ENCODE measurements at regions not wholly inside any gene's neighbourhood (a gene's known extent, or its start where the extent isn't known, plus 50 kb on each side); places are given as distances from the start of the nearest gene placed in this dataset.

- no peak for DNase-seq (ENCODE audit: extremely low read depth, low read depth, low spot score)
Observed at GRCh38 chr17:5943982-5944381, 126.2 kb upstream of the WSCD1 start.

DNA sequence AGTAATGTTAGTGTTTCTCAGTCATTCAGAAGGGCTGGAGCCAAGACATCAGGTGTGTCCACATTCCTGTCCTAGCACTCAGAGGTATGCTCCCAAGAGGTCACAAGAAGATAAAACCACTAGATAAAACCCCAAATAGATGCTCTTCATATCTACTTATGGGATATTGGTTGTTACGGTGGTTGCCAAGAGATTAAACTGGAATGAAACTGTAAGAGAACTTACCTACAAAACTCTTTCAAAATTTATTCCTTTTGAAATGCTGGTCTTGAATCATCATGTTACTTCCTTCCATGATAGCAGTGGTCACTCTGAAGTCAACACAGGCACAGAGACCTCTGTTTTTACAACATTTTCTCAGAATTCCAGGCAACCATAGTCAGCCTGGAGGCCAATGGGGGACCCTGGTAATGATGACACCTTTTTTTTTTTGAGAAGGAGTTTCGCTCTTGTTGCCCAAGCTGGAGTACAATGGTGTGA is 122.4 kb upstream of the WSCD1 start:
- DNase-seq (ENCODE audit: extremely low read depth, low read depth, low spot score) = no peak

GRCh38 chr17:5948811-5949210 is 121.4 kb upstream of the WSCD1 start:
- DNase-seq (ENCODE audit: extremely low read depth, low read depth, low spot score) = no peak

GRCh38 chr17:5950878-5951277 is 119.3 kb upstream of the WSCD1 start:
- no peak for DNase-seq (ENCODE audit: extremely low read depth, low read depth, low spot score)

DNA sequence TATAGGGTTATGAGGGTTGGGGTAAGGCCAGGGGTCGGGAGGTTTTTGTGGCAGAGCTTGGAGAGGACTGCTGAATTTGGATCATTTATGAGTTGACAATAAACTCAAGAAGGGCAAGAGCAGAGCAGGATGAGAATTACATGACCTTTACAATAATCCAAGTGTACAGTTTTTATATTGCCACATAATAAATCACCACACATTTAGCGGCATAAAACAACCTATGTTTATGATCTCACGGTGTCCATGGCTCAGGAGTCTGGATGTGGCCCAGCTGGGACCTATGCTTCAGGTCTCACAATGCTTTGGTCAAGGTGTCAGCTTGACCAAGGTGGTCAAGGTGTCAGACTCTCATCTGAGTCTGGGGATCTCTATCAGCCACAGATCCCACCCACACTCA is 118.3 kb upstream of the WSCD1 start:
- DNase-seq (ENCODE audit: extremely low read depth, low read depth, low spot score) = no peak

DNA sequence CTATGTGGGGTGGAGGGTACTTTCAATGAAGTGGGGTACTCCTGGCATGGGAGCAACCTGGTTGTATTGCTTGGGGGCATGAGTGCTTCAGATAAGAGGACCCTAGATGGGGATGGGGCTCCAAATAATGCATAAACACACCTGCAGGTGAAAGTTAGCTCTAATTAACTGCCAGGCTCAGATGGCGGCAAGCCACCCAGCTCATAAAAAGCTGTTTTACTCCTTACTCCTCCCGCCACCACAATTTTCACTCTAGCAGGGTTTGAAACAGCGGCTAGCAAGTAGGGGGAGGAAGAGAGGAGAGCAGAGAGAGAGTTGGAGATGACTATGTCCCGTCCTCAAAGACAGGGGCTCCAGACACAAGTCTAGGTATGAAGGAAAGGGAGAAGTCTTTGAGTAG is 117.7 kb upstream of the WSCD1 start:
- no peak for DNase-seq (ENCODE audit: extremely low read depth, low read depth, low spot score)

DNA sequence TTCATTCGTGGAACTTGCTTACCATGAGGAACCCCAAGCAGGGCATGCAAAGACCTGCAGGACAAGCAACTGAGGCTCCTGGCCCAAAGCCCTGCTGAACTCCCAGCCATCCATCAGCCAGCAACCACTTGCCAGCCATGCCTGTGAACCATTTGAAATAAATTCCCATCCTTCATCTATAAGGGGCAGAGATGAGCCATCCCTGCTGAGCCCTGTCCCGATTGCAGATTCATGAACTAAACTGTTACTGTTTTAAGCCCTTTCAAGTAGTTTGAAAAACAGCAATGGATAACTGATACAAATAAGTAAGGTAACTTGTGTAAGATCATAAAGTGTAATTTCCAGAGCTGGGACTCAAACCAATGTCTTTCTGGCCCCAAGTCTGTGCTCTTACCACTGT is 114.4 kb upstream of the WSCD1 start:
- no peak for DNase-seq (ENCODE audit: extremely low read depth, low read depth, low spot score)

- no peak for DNase-seq (ENCODE audit: extremely low read depth, low read depth, low spot score)
Observed at GRCh38 chr17:5958850-5959249, 111.3 kb upstream of the WSCD1 start.

- no peak for DNase-seq (ENCODE audit: extremely low read depth, low read depth, low spot score)
Observed at GRCh38 chr17:5962371-5962770, 107.8 kb upstream of the WSCD1 start.

GRCh38 chr17:5971969-5972368 is 98.2 kb upstream of the WSCD1 start:
- DNase-seq (ENCODE audit: extremely low read depth, low read depth, low spot score) = no peak

DNA sequence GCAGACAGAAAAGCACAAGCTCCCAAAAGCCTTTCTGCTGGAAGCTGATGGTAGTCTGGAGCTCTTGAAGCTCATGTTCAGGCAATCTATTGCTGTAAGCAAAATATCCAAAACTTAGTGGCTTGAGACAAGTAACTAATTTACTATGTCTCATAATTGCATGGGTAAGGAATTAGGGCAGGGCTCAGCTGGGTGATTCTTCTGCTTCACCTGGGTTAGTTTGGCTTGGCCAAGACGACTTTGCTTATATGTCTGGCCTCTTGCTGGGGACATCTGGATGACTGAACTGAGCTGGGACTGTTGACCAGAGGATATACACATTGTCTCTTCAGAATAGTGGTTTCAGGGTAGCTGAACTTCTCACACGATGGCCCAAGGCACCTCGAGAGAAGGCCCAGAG is 96.8 kb upstream of the WSCD1 start:
- DNase-seq (ENCODE audit: extremely low read depth, low read depth, low spot score) = no peak

DNA sequence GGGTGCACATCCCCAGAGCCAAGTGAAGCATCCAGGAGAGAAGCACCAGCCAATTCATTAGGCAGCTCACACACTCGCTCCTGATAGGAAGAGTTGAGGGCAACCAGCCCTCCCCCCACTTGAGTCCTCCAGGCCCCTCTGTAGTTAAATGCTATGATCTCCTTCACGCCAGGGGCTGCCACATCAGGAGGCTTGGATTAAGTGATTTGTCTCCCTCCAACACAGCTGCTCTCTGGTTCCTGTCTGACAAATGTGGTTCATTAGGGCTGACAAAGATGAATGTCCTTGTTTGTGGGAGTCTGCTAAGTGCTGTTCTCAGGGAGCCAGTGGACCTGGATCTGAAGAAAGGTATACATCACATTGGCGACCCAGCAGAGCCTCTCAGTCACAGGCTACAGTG is 94.5 kb upstream of the WSCD1 start:
- DNase-seq (ENCODE audit: extremely low read depth, low read depth, low spot score) = no peak

GRCh38 chr17:5976251-5976650 is 93.9 kb upstream of the WSCD1 start:
- no peak for DNase-seq (ENCODE audit: extremely low read depth, low read depth, low spot score)

DNA sequence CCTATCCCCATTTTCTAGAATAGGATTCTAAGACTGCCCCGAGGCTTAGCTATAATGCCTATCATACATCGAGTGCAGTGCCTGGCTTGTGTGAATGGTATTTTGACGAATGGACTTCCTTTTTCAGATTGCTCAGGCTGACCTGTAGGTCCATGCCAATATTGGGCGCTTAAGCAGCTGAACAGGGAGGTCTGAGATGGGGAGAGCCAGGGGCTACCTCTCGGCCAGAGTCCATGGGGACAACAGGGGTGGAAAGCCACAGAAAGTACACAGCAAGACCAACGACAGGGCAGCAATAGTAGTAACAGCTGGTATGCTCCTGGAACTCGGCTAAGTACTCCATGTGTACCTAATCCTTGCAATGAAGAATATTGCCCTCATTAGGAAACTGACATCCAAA is 91.7 kb upstream of the WSCD1 start:
- DNase-seq (ENCODE audit: extremely low read depth, low read depth, low spot score) = no peak

- DNase-seq (ENCODE audit: extremely low read depth, low read depth, low spot score) = no peak
Observed at GRCh38 chr17:5980941-5981340, 89.2 kb upstream of the WSCD1 start.

DNA sequence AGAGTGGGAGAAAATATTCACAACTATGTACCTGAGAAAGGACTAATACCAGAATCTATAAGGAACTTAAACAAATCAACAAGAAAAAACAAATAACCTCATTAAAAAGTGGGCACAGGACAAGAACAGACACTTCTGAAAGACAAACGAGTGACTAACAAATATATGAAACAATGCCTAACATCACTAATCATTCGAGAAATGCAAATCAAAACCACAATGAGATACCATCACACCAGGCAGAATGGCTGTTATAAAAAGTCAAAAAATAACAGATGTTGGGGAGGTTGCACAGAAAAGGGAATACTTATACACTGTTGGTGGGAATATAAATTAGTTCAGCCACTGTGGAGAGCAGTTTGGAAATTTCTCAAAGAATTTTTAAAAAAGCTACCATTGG is 83.5 kb upstream of the WSCD1 start:
- DNase-seq (ENCODE audit: extremely low read depth, low read depth, low spot score) = no peak

GRCh38 chr17:6000426-6000825 is 69.8 kb upstream of the WSCD1 start:
- DNase-seq (ENCODE audit: extremely low read depth, low read depth, low spot score) = no peak

- DNase-seq (ENCODE audit: extremely low read depth, low read depth, low spot score) = peak; percentile 41
Observed at GRCh38 chr17:6003221-6003620, 67.0 kb upstream of the WSCD1 start.

- no peak for DNase-seq (ENCODE audit: extremely low read depth, low read depth, low spot score)
Observed at GRCh38 chr17:6005939-6006338, 64.2 kb upstream of the WSCD1 start.

- no peak for DNase-seq (ENCODE audit: extremely low read depth, low read depth, low spot score)
Observed at GRCh38 chr17:6011206-6011605, 59.0 kb upstream of the WSCD1 start.

DNA sequence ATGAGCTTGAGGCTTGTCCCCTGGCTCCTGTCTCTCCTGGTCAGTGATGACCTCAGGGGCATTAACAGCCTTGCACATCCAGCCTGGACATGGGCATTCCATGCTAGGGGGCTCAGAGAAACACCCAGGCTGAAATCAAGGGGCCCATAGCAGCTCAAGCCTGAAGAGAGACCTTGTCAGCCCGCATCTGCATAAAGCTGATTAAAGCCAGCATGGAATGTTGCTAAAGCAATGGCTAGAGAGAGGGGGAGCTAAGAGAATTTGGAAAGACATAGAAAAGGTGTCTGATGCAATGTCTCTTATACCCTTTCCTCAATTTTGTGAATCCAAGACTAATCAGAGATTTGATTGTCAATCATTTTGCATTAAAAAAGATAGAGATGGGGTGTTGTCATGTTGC is 51.4 kb upstream of the WSCD1 start:
- DNase-seq (ENCODE audit: extremely low read depth, low read depth, low spot score) = no peak

DNA sequence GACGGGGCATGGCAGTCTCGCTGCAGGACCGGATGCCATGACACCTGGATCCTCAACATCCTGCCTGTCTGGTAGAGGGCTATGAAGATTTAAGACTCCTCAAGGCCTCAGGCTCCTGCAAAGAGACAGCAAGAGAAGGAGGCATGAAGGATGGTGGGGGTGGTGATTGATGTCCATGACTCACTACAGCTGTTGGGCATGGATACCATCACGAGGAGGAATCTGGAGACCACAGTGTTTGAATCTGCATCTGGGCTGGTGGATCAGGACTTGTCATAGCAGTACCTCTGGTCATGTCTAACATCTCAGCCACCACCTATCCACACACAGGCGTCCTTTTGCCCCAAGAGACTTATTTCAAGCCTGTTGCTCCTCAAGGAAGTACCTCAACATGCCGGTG is 50.2 kb upstream of the WSCD1 start:
- no peak for DNase-seq (ENCODE audit: extremely low read depth, low read depth, low spot score)

DNA sequence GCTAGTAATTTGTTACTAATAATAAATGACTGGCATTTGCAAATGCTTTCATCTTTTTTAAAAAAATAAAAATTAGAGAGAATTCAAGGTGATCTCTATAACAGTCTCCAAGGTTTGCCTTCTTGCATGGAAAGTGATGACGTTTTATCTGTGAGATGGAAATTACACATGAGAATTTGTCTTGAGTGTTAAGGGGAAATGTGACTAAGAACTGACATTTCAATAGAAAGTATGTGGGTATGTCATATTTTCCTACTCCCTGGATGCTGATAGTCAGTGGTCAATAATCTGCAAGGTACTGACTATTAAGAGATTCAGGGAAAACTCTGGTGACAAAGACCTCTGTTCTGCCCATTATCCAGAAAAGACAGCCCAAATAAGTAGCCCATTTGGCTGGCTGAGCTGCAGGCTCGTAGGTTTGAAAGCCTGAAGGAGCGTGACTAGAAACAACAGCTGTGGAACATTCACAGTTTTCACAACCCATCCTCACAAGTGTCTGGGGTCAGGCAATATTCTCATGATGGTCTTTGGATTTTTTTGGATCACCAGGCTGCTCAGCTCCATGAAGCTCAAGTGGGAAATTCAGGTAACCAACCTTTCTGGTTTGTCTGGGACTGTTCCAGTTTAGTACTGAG is 49.7 kb upstream of the WSCD1 start:
- DNase-seq (ENCODE audit: extremely low read depth, low read depth, low spot score) = no peak

All from glomerular endothelial cell (primary cell).